ENCODE measurements at regions not wholly inside any gene's neighbourhood (a gene's known extent, or its start where the extent isn't known, plus 50 kb on each side); places are given as distances from the start of the nearest gene placed in this dataset.

DNA sequence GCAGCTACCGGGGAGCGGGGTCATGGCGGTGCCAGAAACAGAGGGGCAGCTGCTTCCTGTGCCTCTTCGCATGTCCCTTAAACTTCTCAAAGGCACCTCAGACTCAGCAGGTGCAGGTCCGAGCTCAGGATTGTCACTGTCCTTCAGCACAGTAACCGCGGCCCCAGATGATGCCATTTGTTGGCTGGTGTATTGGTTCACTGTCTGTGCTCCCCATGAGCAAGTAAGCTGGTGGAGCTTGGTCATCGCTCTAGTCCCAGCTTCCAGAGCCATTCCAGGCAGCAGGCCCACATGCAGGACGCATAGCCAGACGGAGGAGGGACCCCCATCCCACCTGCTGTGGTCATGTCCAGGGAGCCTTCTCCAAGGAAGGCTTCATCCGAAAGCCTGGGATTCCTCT is 154.0 kb upstream of the AJAP1 start:
- no peak for DNase-seq

- no peak for DNase-seq
These were observed 147.8 kb upstream of the AJAP1 start for GRCh38 chr1:4506591-4506990.

DNA sequence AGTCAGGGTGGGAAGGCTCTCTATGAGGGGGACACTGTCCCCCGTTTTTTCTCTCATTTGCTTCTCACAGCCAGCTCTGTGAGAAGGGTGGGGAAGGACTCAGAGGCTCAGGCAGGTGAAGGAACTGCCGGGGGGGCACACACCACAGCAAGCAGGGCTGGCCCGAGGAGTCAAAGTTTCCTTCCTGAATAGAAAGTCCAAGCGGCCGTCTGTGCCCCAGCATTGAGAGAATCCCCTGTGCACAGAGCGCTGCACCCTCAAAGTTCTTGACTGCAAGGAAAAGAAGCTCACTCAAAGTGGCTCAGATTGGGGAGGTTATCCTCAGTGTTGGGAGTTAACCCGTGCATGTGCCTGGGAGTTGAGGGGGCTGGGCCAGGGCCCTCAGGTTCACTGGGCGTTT is 145.2 kb upstream of the AJAP1 start:
- DNase-seq, result no peak

DNA sequence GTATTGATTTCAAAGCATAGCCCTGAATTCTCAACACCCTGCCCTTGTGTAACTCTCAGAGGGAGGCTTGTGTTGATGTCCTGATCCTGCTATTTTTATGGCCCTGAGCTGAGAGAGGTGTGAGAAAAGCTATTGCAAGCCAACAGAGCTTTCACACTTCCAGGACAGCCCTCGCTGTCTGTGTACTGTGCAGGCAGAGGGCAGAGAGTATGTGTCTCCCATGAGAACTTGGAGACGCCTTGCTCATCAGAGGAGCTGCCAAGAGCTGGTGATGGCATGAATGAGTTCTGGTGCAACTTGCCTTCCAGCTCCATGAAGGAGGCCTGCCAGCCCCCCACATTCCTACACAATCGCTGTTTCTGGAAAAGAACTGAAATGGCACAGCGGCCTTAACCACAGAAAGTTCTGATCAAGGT is 144.1 kb upstream of the AJAP1 start:
- DNase-seq, result no peak

- DNase-seq, result no peak
These were observed 143.0 kb upstream of the AJAP1 start for GRCh38 chr1:4511374-4511773.

DNA sequence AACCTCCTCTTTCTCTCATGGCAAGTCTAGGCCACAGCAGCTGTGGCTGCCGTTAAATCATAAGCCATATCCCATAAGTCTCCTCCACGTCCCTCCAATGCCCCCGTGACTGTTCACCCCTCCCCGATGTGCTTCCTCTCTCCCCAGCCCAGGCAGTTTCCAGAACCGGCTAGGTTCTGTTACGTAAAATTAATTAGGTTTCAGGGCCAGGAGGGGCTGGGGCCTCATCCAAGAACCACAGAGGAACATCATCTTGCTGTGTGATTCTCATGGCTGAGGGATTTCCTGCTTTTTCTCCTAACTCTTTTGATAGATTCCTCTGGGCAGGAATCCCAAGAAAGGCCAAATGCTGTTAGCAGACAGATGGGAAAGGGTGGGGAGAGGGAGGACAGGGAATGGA is 141.8 kb upstream of the AJAP1 start:
- no peak for DNase-seq

DNA sequence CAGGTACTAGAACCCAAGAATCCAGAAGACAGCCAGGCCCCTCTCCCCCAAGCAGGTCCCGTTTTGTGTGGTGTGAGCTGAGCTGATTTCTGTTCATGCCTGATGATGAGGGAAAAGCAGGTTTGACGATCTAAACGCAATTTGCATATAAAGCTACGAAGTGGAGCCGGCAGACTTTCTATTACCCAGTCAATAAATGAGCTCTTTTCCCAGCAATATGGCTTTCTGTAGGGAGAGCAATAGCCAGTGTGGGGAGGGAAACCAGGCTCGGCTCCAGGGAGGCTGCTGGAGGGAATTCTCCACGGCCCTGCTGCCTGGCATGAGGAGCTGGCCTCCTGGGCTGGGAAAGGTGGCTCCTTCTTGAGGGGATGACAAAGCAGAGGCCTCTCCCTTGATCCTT is 140.7 kb upstream of the AJAP1 start:
- DNase-seq, result no peak

- no peak for DNase-seq
These were observed 138.6 kb upstream of the AJAP1 start for GRCh38 chr1:4515727-4516289.

GRCh38 chr1:4516596-4516995 is 137.8 kb upstream of the AJAP1 start:
- no peak for DNase-seq

GRCh38 chr1:4517186-4517954 is 137.0 kb upstream of the AJAP1 start:
- DNase-seq, result no peak

DNA sequence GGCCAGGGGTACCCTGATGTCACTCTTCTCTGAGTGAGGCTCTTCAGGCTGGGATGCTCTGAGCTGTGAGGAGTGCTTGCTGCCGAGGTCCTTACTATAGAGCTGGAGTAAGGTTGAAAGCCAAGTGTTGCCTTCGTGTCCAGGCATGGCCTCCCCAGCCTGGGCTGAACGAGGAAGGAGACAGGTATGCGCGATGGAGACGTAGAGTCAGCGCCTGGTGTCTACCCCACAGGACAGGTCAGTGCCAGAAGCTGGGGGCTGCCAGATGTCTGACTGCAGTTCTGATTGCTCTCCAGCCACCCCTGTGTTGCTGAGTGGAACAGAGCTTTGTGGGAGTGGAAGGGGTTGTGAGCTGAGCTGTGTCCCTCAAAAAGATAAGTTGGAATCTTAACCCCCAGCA is 135.8 kb upstream of the AJAP1 start:
- DNase-seq, result no peak

- no peak for DNase-seq
These were observed 134.5 kb upstream of the AJAP1 start for GRCh38 chr1:4519954-4520353.

DNA sequence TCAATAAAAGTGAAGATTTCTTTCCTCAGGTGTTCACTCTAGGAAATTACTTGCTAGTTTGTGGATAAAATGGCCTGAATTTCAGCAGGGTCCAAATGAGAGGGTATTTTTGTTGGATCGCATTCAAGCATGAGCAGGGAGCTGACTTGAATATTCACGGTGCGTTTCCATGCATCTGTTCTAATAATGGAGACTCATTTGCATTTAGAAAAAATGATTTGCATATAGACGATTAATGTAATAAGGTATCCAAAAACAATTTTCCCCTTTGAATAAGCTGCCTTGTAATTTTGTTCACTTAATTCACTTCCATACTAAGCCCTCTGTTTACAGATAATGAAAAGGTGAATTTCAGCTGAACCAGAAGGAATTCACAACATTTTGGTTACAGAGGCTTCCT is 130.9 kb upstream of the AJAP1 start:
- DNase-seq, result no peak

DNA sequence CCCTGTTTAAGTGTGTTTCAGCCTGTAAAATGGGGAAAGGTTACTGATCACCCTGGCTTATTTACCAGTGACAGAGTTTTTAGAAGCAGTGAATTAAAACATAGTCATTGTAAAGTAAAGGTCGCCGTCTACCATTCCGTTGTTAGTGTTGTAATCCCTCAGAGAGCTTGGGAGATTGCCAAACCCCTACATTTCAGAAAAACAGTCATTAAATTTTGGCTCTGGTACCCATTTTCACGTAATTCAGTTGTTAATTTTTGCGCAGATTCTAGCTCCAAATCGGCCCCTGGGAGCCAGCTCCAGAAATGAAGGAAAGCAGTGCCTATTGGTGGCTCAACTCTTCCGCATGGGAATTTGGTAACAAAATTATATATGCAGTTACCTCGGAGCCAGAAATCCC is 127.7 kb upstream of the AJAP1 start:
- DNase-seq, result no peak

DNA sequence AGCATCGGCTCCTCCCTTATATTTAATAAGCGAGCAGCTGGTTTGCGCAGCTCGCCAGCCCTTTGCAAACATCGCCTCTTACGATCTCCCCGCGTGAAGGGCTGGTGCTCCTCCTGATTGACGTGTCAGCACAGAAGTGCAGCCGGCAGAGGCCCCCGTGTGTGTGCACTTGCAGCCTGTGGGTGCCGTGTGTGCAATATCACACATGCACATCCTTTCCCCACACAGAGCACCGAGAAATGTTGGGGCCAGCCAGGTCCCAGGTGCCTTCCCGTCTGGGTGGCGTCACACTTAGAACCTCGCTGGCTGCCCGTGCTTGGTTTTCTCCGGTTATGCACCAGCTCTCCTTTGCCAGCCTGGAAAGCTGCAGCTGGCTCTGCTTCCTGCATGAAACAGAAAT is 126.6 kb upstream of the AJAP1 start:
- no peak for DNase-seq

GRCh38 chr1:4528590-4528989 is 125.8 kb upstream of the AJAP1 start:
- no peak for DNase-seq

GRCh38 chr1:4529446-4530165 is 124.8 kb upstream of the AJAP1 start:
- DNase-seq, result no peak

DNA sequence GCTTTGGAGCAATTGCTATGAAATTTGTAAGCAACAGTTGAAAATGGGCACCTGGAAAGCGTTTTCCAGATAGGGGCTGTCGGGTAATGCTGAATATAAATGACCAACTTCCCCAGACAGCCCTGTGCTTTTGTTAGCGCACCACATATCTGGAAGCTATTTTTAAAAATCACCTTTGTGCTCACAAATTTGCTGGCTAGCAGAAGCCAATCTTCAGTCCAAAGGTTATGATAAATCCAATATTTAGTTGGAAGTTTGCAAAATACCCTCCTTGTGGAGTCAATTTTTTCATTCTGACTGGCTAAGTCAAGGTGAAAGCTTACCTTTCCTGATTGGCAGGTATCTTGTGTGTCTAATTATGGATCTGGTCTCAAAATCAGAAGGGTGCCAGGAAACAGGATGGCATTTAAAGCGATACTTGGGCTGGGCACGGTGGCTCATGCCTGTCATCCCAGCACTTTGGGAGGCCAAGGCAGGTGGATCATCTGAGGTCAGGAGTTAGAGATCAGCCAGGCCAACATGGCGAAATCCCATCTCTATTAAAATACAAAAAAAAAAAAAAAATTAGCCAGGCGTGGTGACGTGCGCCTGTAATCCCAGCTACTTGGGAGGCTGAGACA is 124.1 kb upstream of the AJAP1 start:
- no peak for DNase-seq

DNA sequence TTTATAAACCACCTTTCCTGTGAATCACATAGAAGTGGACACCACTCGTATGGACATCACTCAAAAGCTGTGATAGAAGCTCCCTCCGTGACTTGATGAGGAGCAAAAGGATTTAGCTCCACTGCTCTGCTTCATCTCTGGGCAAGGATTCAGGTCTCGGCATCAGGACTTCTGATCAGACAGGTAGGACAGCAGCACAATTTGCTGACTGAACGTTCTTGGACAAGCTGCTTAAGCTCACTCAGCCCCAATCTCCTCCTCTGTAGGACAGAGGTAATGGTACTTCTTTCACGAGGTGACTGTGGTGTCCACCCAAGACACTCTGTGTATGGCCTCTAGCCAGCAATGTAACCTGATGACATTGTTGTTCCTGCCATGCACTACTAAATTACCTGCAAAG is 122.6 kb upstream of the AJAP1 start:
- no peak for DNase-seq

GRCh38 chr1:4532656-4533055 is 121.8 kb upstream of the AJAP1 start:
- DNase-seq, result no peak

- no peak for DNase-seq
These were observed 107.5 kb upstream of the AJAP1 start for GRCh38 chr1:4546911-4547310.

- no peak for DNase-seq
These were observed 104.5 kb upstream of the AJAP1 start for GRCh38 chr1:4549930-4550329.

- DNase-seq, result no peak
These were observed 103.5 kb upstream of the AJAP1 start for GRCh38 chr1:4550941-4551340.

- DNase-seq, result no peak
These were observed 102.7 kb upstream of the AJAP1 start for GRCh38 chr1:4551706-4552105.

Data from activated T-cell treated with anti-CD3 and anti-CD28 coated beads, Interleukin-2, amount 50 U/mL, for 48 hours (primary cell).